SK-N-MC (cell line): ENCODE measurements at regions not wholly inside any gene's neighbourhood (a gene's known extent, or its start where the extent isn't known, plus 50 kb on each side); places are given as distances from the start of the nearest gene placed in this dataset.
A peak's percentile ranks its signal among the peaks of the same experiment; 100 is the strongest.
"Not testable (repeated sequence)": the region's sequence is repeated elsewhere in the genome, so short reads cannot be mapped to it uniquely, and the experiment has no call there.

ENCODE experiments used
- DNase-seq: peaks from one replicate; pipeline ENCODE4 v3.0.0-alpha.2; 2011; ENCODE audit warnings: low read depth, low spot score
- H3K27ac ChIP-seq: fragments of 200-600 bp; sonication (generic); 2 replicates; pipeline ENCODE4 v1.5.1; 2016; ENCODE audit warnings: mixed run types
- H3K36me3 ChIP-seq: fragments of 200-600 bp; sonication (generic); 2 replicates; pipeline ENCODE4 v1.6.1; 2017; ENCODE audit warnings: antibody characterized with exemption, low read length, mixed read lengths; ENCODE audit not compliant: insufficient read depth
- H3K4me3 ChIP-seq: fragments of 200-600 bp; sonication (generic); 2 replicates; pipeline ENCODE4 v1.5.1; 2016
- H3K9ac ChIP-seq: fragments of 200-600 bp; sonication (generic); 2 replicates; pipeline ENCODE4 v1.8.0; 2017; ENCODE audit warnings: mixed run types, mixed read lengths; ENCODE audit not compliant: insufficient read length
- H3K9me3 ChIP-seq: fragments of 200-600 bp; sonication (generic); 2 replicates; pipeline ENCODE4 v1.6.1; 2017; ENCODE audit warnings: low read depth, mild to moderate bottlenecking, antibody characterized with exemption, low read length, moderate library complexity, mixed read lengths
- EZH2 ChIP-seq: fragments of 200-600 bp; sonication (generic); IDR thresholded peaks from one replicate; pipeline ENCODE4 v1.6.1; 2017; ENCODE audit warnings: antibody characterized with exemption
- FOXP2 ChIP-seq: optimal IDR thresholded peaks from 2 replicates; pipeline ENCODE3; 2011; ENCODE audit warnings: mild to moderate bottlenecking, moderate library complexity; ENCODE audit not compliant: insufficient read depth; ENCODE audit errors: extremely low read length, control extremely low read depth
- POLR2AphosphoS5 ChIP-seq: IDR thresholded peaks from 2 replicates; pipeline ENCODE4 v1.6.1; 2012; ENCODE audit warnings: mild to moderate bottlenecking, low read depth, low read length, borderline replicate concordance

DNA sequence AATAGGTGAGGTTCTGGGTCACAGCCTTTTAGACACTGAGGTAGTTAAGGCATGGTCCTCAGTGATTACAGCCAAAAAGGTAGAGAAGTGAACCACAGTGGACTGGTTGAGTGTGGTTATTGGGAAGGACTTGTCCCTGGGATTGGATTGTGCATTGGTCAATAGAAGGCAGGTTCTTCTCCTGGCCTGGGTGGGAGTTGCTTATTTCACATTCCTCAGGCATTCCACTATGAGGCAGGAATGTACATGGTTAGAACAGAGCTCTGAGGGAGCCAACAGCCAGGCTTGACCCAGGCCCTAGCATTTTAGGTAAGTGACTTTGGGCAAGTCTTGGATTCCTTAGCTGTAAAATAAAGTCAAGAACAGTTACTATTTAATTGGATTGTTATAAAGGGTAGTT is 97.9 kb upstream of the MARK1 start:
- no peak overlapping the region for H3K27ac ChIP-seq
- no peak overlapping the region for H3K4me3 ChIP-seq
- no peaks in the 10 kb centered on the region for H3K36me3 ChIP-seq
- DNase-seq, result no peak
- TF ChIP-seq POLR2AphosphoS5, result no peak
- TF ChIP-seq EZH2, result no peak
- no peak for TF ChIP-seq FOXP2
- H3K9me3 ChIP-seq, result no peaks in the 10 kb centered on the region
- no peak overlapping the region for H3K9ac ChIP-seq

DNA sequence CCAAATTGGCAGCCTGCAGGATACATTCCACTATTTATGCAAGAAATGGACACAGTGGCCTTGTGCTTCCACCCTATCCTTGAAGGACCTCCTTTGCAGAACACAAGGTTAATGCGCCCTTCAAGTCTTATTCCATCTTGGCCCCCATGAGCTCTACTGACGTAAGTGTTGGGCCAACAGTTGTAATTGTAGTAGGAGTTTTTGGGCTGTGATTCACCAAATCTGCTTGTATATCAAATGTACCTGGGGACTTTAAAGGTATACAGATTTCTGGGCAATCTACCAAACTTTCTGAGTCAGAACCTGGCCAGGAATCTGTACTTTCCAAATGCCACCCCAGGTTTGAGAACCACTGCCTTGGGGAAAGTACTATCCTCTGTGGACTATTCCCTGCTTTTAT is 100.9 kb upstream of the MARK1 start:
- DNase-seq, result no peak

DNA sequence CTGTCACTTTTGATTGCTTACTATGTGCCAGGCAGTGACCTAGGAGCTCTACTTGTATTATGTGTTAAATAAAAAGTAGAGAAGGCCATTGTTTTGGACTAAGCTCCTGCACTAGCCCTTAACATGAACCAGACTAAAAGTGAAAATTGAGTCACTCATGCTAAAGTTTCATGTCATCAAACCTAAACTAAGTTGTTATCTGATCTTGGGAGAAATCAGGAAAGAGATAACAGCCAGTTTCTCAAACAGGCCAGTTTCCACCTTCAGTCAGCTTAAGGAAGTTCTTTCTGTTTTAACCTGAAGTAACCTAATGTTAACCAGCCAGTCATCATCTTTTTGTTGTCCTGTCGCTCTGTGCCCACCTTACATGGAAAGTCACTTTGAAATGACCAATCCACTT is 102.1 kb upstream of the MARK1 start:
- Histone ChIP-seq H3K4me3 (no peak overlapping the region), H3K9ac (no peak overlapping the region), H3K9me3 (no peaks in the 10 kb centered on the region), H3K27ac (no peak overlapping the region), H3K36me3 (no peaks in the 10 kb centered on the region)
- TF ChIP-seq EZH2 (no peak), POLR2AphosphoS5 (no peak), FOXP2 (no peak)
- DNase-seq, result no peak

More for the DNA sequence above, 100.9 kb upstream of the MARK1 start:
- no peak overlapping the region for H3K4me3 ChIP-seq
- no peak for TF ChIP-seq EZH2
- TF ChIP-seq POLR2AphosphoS5, result no peak
- no peak for TF ChIP-seq FOXP2
- no peak overlapping the region for H3K9ac ChIP-seq
- H3K27ac ChIP-seq, result no peak overlapping the region
- H3K36me3 ChIP-seq, result no peaks in the 10 kb centered on the region
- no peaks in the 10 kb centered on the region for H3K9me3 ChIP-seq

DNA sequence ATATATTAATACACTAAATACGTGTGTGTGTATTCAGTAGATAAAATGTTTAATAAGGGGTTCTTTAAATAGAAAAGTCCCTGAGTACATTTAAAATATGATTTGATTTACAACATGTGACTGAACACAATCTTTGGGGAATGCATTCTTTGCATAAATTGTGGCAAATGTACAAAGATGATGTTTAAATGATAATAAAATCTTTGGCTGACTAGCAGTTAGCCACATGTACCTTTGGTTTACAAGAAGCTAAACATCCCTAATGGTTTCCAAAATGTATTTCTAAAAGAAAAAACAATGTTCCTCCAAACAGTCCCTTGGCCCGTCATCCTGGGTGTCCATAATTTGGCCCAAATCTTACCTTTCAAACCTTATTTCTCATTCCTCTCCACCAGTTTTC is 106.4 kb upstream of the MARK1 start:
- Histone ChIP-seq H3K9me3 (no peaks in the 10 kb centered on the region), H3K36me3 (no peaks in the 10 kb centered on the region), H3K4me3 (no peak overlapping the region; the same call in 1 of the 2 replicates), H3K9ac (no peak overlapping the region), H3K27ac (no peak overlapping the region)
- no peak for DNase-seq
- TF ChIP-seq EZH2 (no peak), FOXP2 (no peak)

DNA sequence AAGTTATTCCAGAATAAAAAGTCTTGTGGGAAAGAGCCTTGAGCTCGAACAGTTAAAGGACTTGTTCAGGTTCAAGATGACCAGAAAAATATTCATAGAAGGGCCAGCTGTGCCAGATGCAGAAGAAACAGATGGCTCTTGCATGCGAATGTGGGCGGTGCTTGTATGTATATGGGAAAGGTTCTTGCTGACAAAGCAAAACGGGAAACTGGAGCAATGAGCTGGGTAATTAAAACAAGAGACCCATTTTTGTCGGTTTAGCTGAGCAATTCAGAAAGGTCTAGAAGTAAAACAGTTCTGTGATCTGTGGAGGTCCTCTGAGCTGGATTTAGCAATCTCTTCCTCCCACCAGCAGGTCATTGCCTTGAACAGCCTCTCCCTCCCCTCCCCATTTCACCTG is 107.2 kb upstream of the MARK1 start:
- H3K9ac ChIP-seq, result no peak overlapping the region
- H3K27ac ChIP-seq, result peak overlapping the region; percentile 35; the same call in 1 of the 2 replicates
- no peaks in the 10 kb centered on the region for H3K36me3 ChIP-seq
- H3K9me3 ChIP-seq, result no peaks in the 10 kb centered on the region
- no peak for DNase-seq
- TF ChIP-seq FOXP2 (no peak), POLR2AphosphoS5 (no peak), EZH2 (no peak)
- H3K4me3 ChIP-seq, result peak overlapping the region; percentile 33

DNA sequence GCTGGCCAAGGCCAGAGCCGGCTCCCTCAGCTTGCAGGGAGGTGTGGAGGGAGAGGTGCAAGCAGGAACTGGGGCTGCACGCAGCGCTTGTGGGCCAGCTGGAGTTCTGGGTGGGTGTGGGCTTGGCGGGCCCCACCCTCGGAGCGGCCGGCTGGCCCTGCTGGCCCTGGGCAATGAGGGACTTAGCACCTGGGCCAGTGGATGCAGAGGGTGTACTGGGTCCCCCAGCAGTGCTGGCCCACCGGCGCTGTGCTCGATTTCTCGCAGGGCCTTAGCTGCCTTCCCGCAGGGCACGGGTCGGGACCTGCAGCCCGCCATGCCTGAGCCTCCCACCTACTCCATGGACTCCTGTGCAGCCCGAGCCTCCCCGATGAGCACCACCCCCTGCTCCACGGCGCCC is 115.6 kb upstream of the MARK1 start:
- DNase-seq, H3K27ac ChIP-seq, H3K4me3 ChIP-seq, H3K36me3 ChIP-seq, H3K9ac ChIP-seq, H3K9me3 ChIP-seq: not testable (repeated sequence)

DNA sequence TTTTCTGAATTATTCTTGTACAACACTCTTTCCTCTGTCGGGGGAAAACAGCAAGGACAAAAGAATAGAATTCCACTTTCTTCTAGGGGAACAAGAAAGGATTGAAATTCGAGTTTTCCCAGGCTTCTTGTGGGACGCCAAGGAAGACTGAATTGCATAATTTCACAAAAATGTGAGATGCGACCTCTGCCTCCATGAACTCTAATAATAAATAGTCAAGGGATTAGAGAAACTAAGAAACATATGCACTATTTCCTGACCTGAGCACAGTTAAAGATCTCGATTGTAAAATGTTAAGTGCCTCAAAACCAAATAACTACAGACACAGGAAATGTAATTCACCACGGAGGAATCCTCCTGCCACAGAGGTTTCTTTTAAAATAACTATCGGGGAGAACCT is 117.3 kb upstream of the MARK1 start:
- no peak overlapping the region for H3K27ac ChIP-seq
- TF ChIP-seq EZH2 (no peak), FOXP2 (no peak), POLR2AphosphoS5 (peak; percentile 61; the same call in 1 of the 2 replicates)
- H3K36me3 ChIP-seq, result no peaks in the 10 kb centered on the region
- H3K9ac ChIP-seq, result no peak overlapping the region
- no peaks in the 10 kb centered on the region for H3K9me3 ChIP-seq
- DNase-seq, result peak; percentile 74
- peak overlapping the region; percentile 52; the same call in 1 of the 2 replicates for H3K4me3 ChIP-seq

DNA sequence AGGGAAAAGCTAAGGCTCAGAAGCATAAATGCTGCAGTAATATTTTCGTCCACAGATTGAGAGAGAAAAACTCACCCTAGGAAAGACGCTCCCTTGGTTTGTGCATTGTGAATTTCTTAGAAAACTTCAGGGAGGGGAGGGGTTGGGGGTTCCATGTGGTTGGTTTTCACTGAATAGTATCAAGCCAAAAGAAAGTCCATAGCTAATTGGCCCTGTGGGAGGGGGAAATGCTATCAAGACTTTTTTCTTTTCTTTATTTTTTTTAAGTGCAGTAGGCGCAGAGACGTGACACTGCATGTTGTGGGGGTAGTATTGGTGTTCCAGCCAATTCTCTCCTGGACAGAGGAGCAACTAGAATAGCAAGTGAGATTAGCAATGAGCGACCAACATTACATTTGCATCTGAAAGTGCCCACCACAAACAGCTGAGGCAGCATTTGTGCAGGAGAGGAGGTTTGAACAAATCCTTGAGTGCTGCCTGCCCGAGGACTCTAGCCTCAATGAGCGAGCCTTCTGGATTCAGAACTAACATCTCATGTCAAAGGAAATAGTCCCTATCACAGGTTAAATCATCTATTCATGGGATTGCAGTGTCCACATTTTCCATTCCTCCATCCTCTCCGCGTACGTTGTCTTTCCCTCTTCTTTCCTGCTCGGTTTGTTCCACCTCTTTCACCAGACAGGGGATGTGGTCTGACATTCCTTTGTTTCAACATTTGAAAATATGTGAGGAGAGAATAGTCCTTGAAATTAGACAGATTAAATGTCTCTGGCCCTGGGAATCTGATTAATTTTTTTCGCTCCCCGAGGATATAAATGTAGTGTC is 118.0 kb upstream of the MARK1 start:
- no peak for TF ChIP-seq EZH2
- no peak for TF ChIP-seq POLR2AphosphoS5
- no peak for TF ChIP-seq FOXP2
- H3K27ac ChIP-seq, result no peak overlapping the region
- H3K36me3 ChIP-seq, result no peaks in the 10 kb centered on the region
- no peak overlapping the region for H3K9ac ChIP-seq
- peak overlapping the region; percentile 52 for H3K4me3 ChIP-seq
- DNase-seq, result no peak
- H3K9me3 ChIP-seq, result no peaks in the 10 kb centered on the region

DNA sequence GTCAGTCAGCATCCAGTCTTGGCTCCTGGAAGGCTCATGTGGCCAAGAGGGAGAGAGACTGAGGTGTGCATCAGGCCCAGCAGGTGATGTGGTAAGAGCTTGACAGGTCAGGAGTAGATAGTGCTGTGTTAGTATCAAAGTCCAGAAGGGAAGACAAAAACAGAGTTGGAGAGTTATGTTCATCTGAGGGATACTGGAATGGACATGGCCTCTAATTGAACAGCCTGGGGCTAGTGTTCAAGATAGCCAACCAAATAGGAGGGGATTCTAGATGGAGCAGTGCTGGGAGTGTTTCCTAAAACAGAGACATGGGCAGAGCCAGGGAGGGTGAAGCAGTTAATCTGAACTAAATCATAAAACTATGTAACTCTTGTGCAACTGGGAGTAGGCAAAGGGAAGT is 120.7 kb upstream of the MARK1 start:
- Histone ChIP-seq H3K27ac (no peak overlapping the region), H3K4me3 (no peak overlapping the region), H3K36me3 (no peaks in the 10 kb centered on the region), H3K9me3 (no peaks in the 10 kb centered on the region), H3K9ac (no peak overlapping the region)
- no peak for DNase-seq
- TF ChIP-seq EZH2 (no peak), POLR2AphosphoS5 (no peak), FOXP2 (no peak)
